ENCODE measurements at regions not wholly inside any gene's neighbourhood (a gene's known extent, or its start where the extent isn't known, plus 50 kb on each side); places are given as distances from the start of the nearest gene placed in this dataset.

GRCh38 chr11:91984033-91984584, 240.5 kb upstream of the FAT3 start:
- TF ChIP-seq, protein P1, sequence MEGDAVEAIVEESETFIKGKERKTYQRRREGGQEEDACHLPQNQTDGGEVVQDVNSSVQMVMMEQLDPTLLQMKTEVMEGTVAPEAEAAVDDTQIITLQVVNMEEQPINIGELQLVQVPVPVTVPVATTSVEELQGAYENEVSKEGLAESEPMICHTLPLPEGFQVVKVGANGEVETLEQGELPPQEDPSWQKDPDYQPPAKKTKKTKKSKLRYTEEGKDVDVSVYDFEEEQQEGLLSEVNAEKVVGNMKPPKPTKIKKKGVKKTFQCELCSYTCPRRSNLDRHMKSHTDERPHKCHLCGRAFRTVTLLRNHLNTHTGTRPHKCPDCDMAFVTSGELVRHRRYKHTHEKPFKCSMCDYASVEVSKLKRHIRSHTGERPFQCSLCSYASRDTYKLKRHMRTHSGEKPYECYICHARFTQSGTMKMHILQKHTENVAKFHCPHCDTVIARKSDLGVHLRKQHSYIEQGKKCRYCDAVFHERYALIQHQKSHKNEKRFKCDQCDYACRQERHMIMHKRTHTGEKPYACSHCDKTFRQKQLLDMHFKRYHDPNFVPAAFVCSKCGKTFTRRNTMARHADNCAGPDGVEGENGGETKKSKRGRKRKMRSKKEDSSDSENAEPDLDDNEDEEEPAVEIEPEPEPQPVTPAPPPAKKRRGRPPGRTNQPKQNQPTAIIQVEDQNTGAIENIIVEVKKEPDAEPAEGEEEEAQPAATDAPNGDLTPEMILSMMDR (IDR thresholded peaks at IDR 0.05) = no peak
- TF ChIP-seq POLR2AphosphoS5 (IDR thresholded peaks at IDR 0.05) (no peak), POLR2A (IDR thresholded peaks at IDR 0.05) (no peak), EP300 (IDR thresholded peaks at IDR 0.05) (no peak)
